Naive B cell (primary cell): ENCODE measurements at regions not wholly inside any gene's neighbourhood (a gene's known extent, or its start where the extent isn't known, plus 50 kb on each side); places are given as distances from the start of the nearest gene placed in this dataset.

ENCODE experiments used
- ATAC-seq, 2 donors: fragments of 150-1000 bp; cut with Tn5 transposase; 2 replicates each; pipeline ENCODE4 v1.10.0; 2021; ENCODE audit warnings: low read depth in 2 of 2, mild to moderate bottlenecking in 2 of 2, moderate library complexity in 2 of 2
- DNase-seq: peaks from one replicate; pipeline ENCODE4 v3.0.0; 2022
- H3K27ac Mint-ChIP-seq, 6 donors: one replicate each; pipeline ENCODE4 v1.8.0; 2020 to 2022; ENCODE audit warnings: mild to moderate bottlenecking in 6 of 6, mixed read lengths in 6 of 6, moderate library complexity in 5 of 6, inconsistent platforms in 2 of 6
- H3K27me3 Mint-ChIP-seq, 3 donors: one replicate each; pipeline ENCODE4 v1.8.0; 2021 to 2022; ENCODE audit warnings: mixed read lengths in 3 of 3, mild to moderate bottlenecking in 1 of 3
- H3K36me3 Mint-ChIP-seq, 2 donors: one replicate each; pipeline ENCODE4 v1.8.0; 2020 to 2022; ENCODE audit warnings: mixed read lengths in 2 of 2, inconsistent platforms in 1 of 2, mild to moderate bottlenecking in 1 of 2
- H3K4me1 Mint-ChIP-seq, 3 donors: one replicate each; pipeline ENCODE4 v1.8.0; 2020 to 2022; ENCODE audit warnings: mixed read lengths in 3 of 3, inconsistent platforms in 1 of 3, mild to moderate bottlenecking in 1 of 3, moderate library complexity in 1 of 3
- H3K4me3 Mint-ChIP-seq, 8 donors: one replicate each; pipeline ENCODE4 v1.8.0; 2020 to 2022; ENCODE audit warnings: mild to moderate bottlenecking in 8 of 8, mixed read lengths in 8 of 8, moderate library complexity in 8 of 8, inconsistent platforms in 2 of 8
- H3K9me3 Mint-ChIP-seq, 7 donors: one replicate each; pipeline ENCODE4 v1.8.0; 2020 to 2022; ENCODE audit warnings: mixed read lengths in 7 of 7, mild to moderate bottlenecking in 5 of 7, inconsistent platforms in 2 of 7, moderate library complexity in 1 of 7

DNA sequence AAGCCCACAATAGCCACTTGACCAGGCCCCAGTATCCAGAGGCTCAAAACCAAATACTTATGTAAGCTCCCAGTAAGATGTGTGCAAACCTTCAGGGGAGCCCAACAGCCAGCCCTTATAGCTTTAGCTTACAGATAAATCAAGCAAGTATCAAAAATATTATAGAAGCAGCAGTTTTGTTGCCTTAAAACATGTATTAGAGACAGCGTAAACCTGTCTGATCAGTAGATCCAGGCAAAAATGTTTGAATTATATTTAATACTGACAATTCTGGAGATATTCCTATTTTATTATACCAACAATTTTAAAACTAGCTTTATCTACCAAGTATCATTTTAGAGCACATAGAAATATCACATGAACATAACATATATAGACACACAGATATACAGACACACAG, 365.6 kb upstream of the KLF4 start:
- Mint-ChIP-seq H3K4me1 (peaks cover 0 to 3% (median 0%) of the 10 kb centered on the region in 3 donors), H3K4me3 (no peak overlapping the region), H3K27ac (peak overlapping the region in 1 of 6 donors; percentile 16)

DNA sequence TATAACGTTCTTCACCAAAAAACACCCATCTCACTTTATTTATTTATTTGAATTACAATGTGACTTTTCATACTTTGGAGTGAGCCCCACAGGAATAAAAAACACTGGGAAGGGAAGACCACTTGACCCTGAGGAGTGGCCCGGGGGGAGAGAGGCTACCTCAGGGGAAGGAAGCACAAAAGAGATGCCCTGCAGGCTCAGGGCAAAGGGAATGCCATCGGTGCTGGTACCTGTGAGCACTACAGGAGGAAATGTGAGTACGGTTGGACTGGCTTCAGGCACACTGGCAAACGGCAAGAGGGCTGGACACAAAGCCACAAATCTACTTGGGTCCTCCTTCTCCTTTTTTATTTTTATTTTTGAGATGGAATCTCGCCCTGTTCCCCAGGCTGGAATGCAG, 363.9 kb upstream of the KLF4 start:
- Mint-ChIP-seq H3K27me3 (no peaks in the 10 kb centered on the region), H3K36me3 (no peaks in the 10 kb centered on the region), H3K4me3 (no peak overlapping the region), H3K4me1 (peaks cover 0 to 1% (median 0%) of the 10 kb centered on the region in 3 donors), H3K9me3 (peaks cover 0 to 27% (median 15%) of the 10 kb centered on the region in 7 donors), H3K27ac (peak overlapping the region in 1 of 6 donors; percentile 44)
- no peak for DNase-seq
- no peak for ATAC-seq

More for the DNA sequence above, 365.6 kb upstream of the KLF4 start:
- ATAC-seq (no peak), DNase-seq (no peak)
- Mint-ChIP-seq H3K27me3 (no peaks in the 10 kb centered on the region), H3K9me3 (peaks cover 0 to 33% (median 15%) of the 10 kb centered on the region in 7 donors), H3K36me3 (no peaks in the 10 kb centered on the region)

DNA sequence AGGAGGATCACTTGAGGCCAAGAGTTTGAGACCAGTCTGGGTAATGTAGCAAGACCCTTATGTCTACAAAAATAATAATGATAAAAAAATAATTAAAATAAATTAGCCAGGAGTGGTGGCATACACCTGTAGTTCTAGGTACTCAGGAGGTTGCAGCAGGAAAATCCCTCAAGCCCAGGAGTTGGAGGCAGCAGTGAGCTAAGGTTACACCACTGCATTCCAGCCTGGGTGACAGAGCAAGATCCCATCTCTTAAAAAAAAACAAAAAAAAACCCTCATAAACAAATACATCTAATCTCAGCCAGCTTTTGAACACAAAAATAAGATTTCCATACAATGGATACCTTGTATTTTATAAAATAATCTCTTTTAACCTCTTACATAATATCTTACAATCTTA, 363.3 kb upstream of the KLF4 start:
- DNase-seq (no peak), ATAC-seq (no peak)
- no peaks in the 10 kb centered on the region for H3K36me3 Mint-ChIP-seq
- no peak overlapping the region for H3K27ac Mint-ChIP-seq
- H3K9me3 Mint-ChIP-seq: peaks cover 0 to 27% (median 15%) of the 10 kb centered on the region in 7 donors
- H3K4me1 Mint-ChIP-seq: peaks cover 0 to 1% (median 0%) of the 10 kb centered on the region in 3 donors
- H3K27me3 Mint-ChIP-seq: no peaks in the 10 kb centered on the region
- no peak overlapping the region for H3K4me3 Mint-ChIP-seq

GRCh38 chr9:107850653-107851052, 361.1 kb upstream of the KLF4 start:
- DNase-seq (no peak), ATAC-seq (no peak)
- Mint-ChIP-seq H3K27ac (no peak overlapping the region), H3K4me1 (peaks cover 0 to 4% (median 0%) of the 10 kb centered on the region in 3 donors), H3K9me3 (peaks cover 2 to 19% (median 9%) of the 10 kb centered on the region in 7 donors), H3K27me3 (peaks cover 0 to 6% (median 4%) of the 10 kb centered on the region in 3 donors), H3K36me3 (no peaks in the 10 kb centered on the region), H3K4me3 (no peak overlapping the region)

DNA sequence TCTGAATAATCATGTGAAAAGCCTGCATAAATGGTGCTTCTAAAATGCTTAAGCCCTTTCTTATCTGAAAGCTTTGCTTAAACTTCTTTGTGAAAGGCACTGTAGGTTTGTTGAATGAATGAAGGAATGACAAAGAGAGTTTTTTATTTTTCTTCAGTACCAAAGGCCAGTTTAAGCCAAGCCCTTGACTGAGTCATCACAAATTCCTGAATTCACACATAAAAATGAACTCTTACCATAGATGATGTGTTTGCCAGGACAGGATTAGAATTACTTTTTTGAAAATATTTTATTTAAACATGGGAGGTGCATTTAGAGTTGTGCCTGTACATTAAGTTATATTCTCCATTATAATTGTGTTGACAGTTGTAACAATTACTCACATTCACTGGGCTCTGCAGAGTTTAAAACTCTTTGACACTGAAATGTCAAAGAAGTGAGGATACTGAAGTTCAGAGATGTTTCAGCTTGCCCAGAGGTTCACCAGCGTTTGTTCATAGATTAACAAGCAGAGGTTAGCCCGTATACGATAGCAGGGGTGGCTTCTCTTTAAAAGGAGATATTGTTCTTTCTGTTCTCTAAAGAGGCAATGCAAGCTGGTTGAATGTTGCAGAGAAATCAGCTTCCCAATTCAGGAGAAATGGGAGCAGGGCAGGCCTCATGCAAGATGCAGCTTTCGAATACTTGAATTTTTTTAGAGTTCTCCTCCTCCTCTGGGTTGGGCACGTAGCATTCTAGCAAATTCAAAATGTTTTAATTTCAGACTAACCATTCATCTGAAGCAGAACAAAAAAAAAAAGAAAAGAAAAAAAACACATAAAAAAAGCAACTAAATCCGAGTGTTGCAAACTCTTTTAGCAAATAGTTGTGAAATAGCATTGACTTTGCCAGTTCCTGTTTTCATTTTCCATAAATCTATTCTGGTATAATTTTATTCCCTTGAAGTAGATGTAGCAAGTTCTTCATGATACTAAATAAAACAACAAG, 358.7 kb upstream of the KLF4 start:
- H3K9me3 Mint-ChIP-seq: peaks cover 0 to 8% (median 2%) of the 10 kb centered on the region in 7 donors
- no peak overlapping the region for H3K4me3 Mint-ChIP-seq
- H3K27me3 Mint-ChIP-seq: peaks cover 0 to 7% (median 4%) of the 10 kb centered on the region in 3 donors
- no peak overlapping the region for H3K27ac Mint-ChIP-seq
- peaks cover 0 to 4% (median 0%) of the 10 kb centered on the region in 3 donors for H3K4me1 Mint-ChIP-seq
- H3K36me3 Mint-ChIP-seq: no peaks in the 10 kb centered on the region
- ATAC-seq: no peak
- no peak for DNase-seq

DNA sequence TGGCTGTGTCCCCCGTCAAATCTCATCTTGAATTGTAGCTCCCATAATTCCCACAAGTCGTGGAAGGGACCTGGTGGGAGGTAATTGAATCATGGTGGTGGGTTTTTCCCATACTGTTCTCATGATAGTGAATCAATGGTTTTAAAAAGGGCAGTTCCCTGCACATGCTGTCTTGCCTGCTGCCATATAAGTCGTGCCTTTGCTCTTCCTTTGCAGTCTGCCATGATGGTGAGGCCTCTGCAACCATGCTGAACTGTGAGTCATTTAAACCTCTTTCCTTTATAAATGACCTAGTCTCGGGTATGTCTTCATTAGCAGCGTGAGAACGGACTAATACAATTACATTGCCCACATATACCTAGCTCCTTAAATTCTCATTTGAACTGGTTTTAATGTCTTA, 353.0 kb upstream of the KLF4 start:
- H3K4me1 Mint-ChIP-seq: peaks cover 0 to 7% (median 5%) of the 10 kb centered on the region in 3 donors

DNA sequence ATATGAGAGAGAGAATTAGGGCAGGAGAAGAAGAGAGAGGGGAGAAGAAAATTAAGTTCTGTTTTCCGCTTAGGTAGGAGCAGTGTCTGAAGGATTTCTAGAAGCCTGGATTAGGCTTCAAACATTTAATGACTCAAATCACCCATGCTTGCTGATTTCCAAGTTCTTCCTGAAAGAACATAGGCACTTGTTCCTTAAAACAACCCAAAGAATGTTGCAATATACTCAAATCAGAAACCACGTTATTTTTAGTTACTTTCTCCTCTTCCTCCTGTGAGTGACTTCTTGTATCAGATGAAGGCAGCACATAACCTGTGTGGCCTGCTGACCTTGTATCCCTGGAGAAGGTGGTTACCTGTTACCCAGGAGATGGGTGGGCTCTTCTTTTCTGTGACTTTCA, 351.5 kb upstream of the KLF4 start:
- H3K4me3 Mint-ChIP-seq: no peak overlapping the region
- peaks cover 0 to 5% (median 5%) of the 10 kb centered on the region in 3 donors for H3K4me1 Mint-ChIP-seq
- H3K27ac Mint-ChIP-seq: peak overlapping the region in 2 of 6 donors; percentile 6 to 12
- peaks cover 3 to 15% (median 6%) of the 10 kb centered on the region in 3 donors for H3K27me3 Mint-ChIP-seq
- H3K9me3 Mint-ChIP-seq: peaks cover 0 to 12% (median 0%) of the 10 kb centered on the region in 7 donors
- no peak for DNase-seq
- no peak for ATAC-seq
- peaks cover 0 to 3% of the 10 kb centered on the region in 2 donors for H3K36me3 Mint-ChIP-seq

More for the DNA sequence above, 353.0 kb upstream of the KLF4 start:
- no peak for DNase-seq
- peaks cover 0 to 13% (median 0%) of the 10 kb centered on the region in 7 donors for H3K9me3 Mint-ChIP-seq
- H3K27ac Mint-ChIP-seq: no peak overlapping the region
- no peak for ATAC-seq
- peaks cover 4 to 15% (median 6%) of the 10 kb centered on the region in 3 donors for H3K27me3 Mint-ChIP-seq
- H3K36me3 Mint-ChIP-seq: no peaks in the 10 kb centered on the region
- H3K4me3 Mint-ChIP-seq: no peak overlapping the region

GRCh38 chr9:107839371-107839770, 349.8 kb upstream of the KLF4 start:
- Mint-ChIP-seq H3K4me1 (peaks cover 0 to 5% (median 4%) of the 10 kb centered on the region in 3 donors), H3K27ac (no peak overlapping the region), H3K9me3 (peaks cover 0 to 9% (median 3%) of the 10 kb centered on the region in 7 donors), H3K4me3 (no peak overlapping the region), H3K27me3 (peaks cover 3 to 16% (median 6%) of the 10 kb centered on the region in 3 donors), H3K36me3 (peaks cover 0 to 8% of the 10 kb centered on the region in 2 donors)
- ATAC-seq (no peak), DNase-seq (no peak)

DNA sequence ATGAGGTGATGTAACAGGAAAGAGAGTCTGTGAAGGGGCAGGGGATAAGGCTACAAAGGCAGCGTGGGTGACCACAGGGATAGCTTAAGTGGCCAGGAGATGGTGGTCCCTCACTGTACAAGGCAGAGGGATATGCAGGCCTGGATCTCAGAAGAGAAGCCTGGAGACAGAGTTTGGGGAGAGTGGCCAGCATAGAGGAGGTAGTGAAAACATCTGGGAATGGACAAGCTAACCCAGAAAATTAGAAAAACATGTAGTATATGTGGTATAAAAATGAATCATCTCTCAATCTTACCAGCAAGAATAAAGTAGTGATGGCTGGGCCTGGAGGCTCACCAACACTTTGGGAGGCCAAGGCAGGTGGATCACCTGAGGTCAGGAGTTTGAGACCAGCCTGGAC, 349.2 kb upstream of the KLF4 start:
- Mint-ChIP-seq H3K4me3 (no peak overlapping the region), H3K9me3 (peaks cover 0 to 9% (median 3%) of the 10 kb centered on the region in 7 donors), H3K27me3 (peaks cover 3 to 16% (median 6%) of the 10 kb centered on the region in 3 donors), H3K36me3 (peaks cover 0 to 8% of the 10 kb centered on the region in 2 donors), H3K27ac (peak overlapping the region in 2 of 6 donors; percentile 38 to 43), H3K4me1 (peaks cover 0 to 5% (median 4%) of the 10 kb centered on the region in 3 donors)
- DNase-seq (no peak), ATAC-seq (no peak)

GRCh38 chr9:107836300-107836699, 346.7 kb upstream of the KLF4 start:
- peaks cover 0 to 9% (median 3%) of the 10 kb centered on the region in 7 donors for H3K9me3 Mint-ChIP-seq
- DNase-seq: no peak
- H3K4me1 Mint-ChIP-seq: peaks cover 0 to 5% (median 4%) of the 10 kb centered on the region in 3 donors
- H3K36me3 Mint-ChIP-seq: peaks cover 0 to 8% of the 10 kb centered on the region in 2 donors
- H3K4me3 Mint-ChIP-seq: no peak overlapping the region
- no peak for ATAC-seq
- H3K27ac Mint-ChIP-seq: peak overlapping the region in 2 of 6 donors; percentile 66 to 90
- peaks cover 3 to 23% (median 15%) of the 10 kb centered on the region in 3 donors for H3K27me3 Mint-ChIP-seq

- Mint-ChIP-seq H3K9me3 (peaks cover under 1 to 18% (median 11%) of the 10 kb centered on the region in 7 donors), H3K27ac (peak overlapping the region in 1 of 6 donors; percentile 59), H3K4me3 (no peak overlapping the region), H3K36me3 (peaks cover 0 to 8% of the 10 kb centered on the region in 2 donors), H3K4me1 (peaks cover 0 to 6% (median 0%) of the 10 kb centered on the region in 3 donors), H3K27me3 (peaks cover 3 to 17% (median 10%) of the 10 kb centered on the region in 3 donors)
- DNase-seq: no peak
- ATAC-seq: no peak
Observed at GRCh38 chr9:107833295-107833694, 343.7 kb upstream of the KLF4 start.

DNA sequence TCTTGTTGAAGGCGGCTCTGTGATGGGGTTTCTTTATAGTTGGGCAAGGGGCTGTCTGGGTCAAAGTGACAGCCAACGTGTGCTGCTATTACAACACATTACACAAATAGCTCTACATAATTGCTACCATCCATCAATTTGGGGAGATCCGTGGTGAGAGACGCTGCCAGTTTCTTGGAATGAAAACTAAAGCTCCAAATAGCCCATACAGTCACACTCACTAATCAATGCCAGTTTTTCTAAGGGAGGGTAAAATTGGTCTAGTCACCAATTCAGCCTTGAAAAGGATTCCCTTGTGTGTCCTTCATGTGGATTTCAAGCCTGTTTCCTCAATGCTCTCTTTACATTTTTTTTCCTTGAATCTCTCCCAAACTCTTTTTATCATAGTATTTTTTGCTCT, 343.3 kb upstream of the KLF4 start:
- H3K4me1 Mint-ChIP-seq: peaks cover 0 to 6% (median 0%) of the 10 kb centered on the region in 3 donors
- peaks cover 3 to 16% (median 9%) of the 10 kb centered on the region in 3 donors for H3K27me3 Mint-ChIP-seq
- ATAC-seq: no peak
- H3K36me3 Mint-ChIP-seq: peaks cover 0 to 8% of the 10 kb centered on the region in 2 donors
- no peak overlapping the region for H3K27ac Mint-ChIP-seq
- no peak overlapping the region for H3K4me3 Mint-ChIP-seq
- peaks cover 0 to 18% (median 11%) of the 10 kb centered on the region in 7 donors for H3K9me3 Mint-ChIP-seq
- DNase-seq: no peak

- H3K27me3 Mint-ChIP-seq: peaks cover 0 to 9% (median 8%) of the 10 kb centered on the region in 3 donors
- ATAC-seq (no peak), DNase-seq (no peak)
- H3K9me3 Mint-ChIP-seq: peaks cover 3 to 16% (median 11%) of the 10 kb centered on the region in 7 donors
- H3K27ac Mint-ChIP-seq: no peak overlapping the region
- H3K4me3 Mint-ChIP-seq: no peak overlapping the region
- no peaks in the 10 kb centered on the region for H3K36me3 Mint-ChIP-seq
- peaks cover 0 to 6% (median 3%) of the 10 kb centered on the region in 3 donors for H3K4me1 Mint-ChIP-seq
Observed at GRCh38 chr9:107830479-107830878, 340.9 kb upstream of the KLF4 start.
